VCaP (cell line): ENCODE measurements at regions not wholly inside any gene's neighbourhood (a gene's known extent, or its start where the extent isn't known, plus 50 kb on each side); places are given as distances from the start of the nearest gene placed in this dataset.

Experiments used
- H3K27ac ChIP-seq: fragments of 450-650 bp; 2 replicates; pipeline ENCODE4 v1.5.1; 2017
- CTCF ChIP-seq: fragments of 450-650 bp; conservative IDR thresholded peaks from 2 replicates; pipeline ENCODE4 v1.5.1; 2017; ENCODE audit warnings: mild to moderate bottlenecking, moderate library complexity

- TF ChIP-seq CTCF: no peak
- H3K27ac ChIP-seq: no peak overlapping the region
Measured at GRCh38 chr13:89831157-89831556, 1516.3 kb upstream of the MIR17HG start.

GRCh38 chr13:89832827-89833226 is 1514.7 kb upstream of the MIR17HG start:
- no peak for TF ChIP-seq CTCF
- no peak overlapping the region for H3K27ac ChIP-seq

GRCh38 chr13:89843621-89844020 is 1503.9 kb upstream of the MIR17HG start:
- no peak for TF ChIP-seq CTCF
- no peak overlapping the region for H3K27ac ChIP-seq

- no peak for TF ChIP-seq CTCF
- H3K27ac ChIP-seq: no peak overlapping the region
Measured at GRCh38 chr13:89845874-89846273, 1501.6 kb upstream of the MIR17HG start.

- TF ChIP-seq CTCF: no peak
Measured at GRCh38 chr13:89846926-89847585, 1500.4 kb upstream of the MIR17HG start.

GRCh38 chr13:89852570-89852969 is 1494.9 kb upstream of the MIR17HG start:
- H3K27ac ChIP-seq: no peak overlapping the region
- TF ChIP-seq CTCF: no peak

More at GRCh38 chr13:89846926-89847585, 1500.4 kb upstream of the MIR17HG start:
- no peak overlapping the region for H3K27ac ChIP-seq

GRCh38 chr13:89856512-89856911 is 1491.0 kb upstream of the MIR17HG start:
- no peak for TF ChIP-seq CTCF
- no peak overlapping the region for H3K27ac ChIP-seq
